Keratinocyte (primary cell): ENCODE measurements at regions not wholly inside any gene's neighbourhood (a gene's known extent, or its start where the extent isn't known, plus 50 kb on each side); places are given as distances from the start of the nearest gene placed in this dataset.

Experiments used
- DNase-seq: peaks from one replicate; pipeline ENCODE4 v3.0.0-alpha.2; 2011; ENCODE audit warnings: low read depth, missing footprints, low spot score
- FAIRE-seq: peaks from 2 replicates; lab custom pipeline; 2011; peaks lifted over from hg19 to GRCh38; lab: Jason Lieb, UNC
- H2AFZ ChIP-seq: 2 replicates; pipeline ENCODE4 v1.6.0; 2012; ENCODE audit warnings: low read length, control low read depth, inconsistent platforms; ENCODE audit not compliant: control insufficient read depth
- H3K27ac ChIP-seq: 2 replicates; pipeline ENCODE4 v1.5.1; 2011; ENCODE audit warnings: low read length; ENCODE audit not compliant: control insufficient read depth, insufficient read depth
- H3K27me3 ChIP-seq: 3 replicates; pipeline ENCODE4 v1.6.0; 2011; ENCODE audit warnings: low read length; ENCODE audit not compliant: control insufficient read depth, insufficient read depth; ENCODE audit errors: extremely low read depth
- H3K36me3 ChIP-seq, 2 experiments: 2 replicates in 1 of 2; 3 replicates in 1 of 2; pipeline ENCODE4 v1.5.1; 2011; ENCODE audit warnings: low read length in 2 of 2, mild to moderate bottlenecking in 1 of 2; ENCODE audit not compliant: control insufficient read depth in 2 of 2, insufficient read depth in 2 of 2; ENCODE audit errors: extremely low read depth in 1 of 2
- H3K4me1 ChIP-seq: 3 replicates; pipeline ENCODE4 v1.5.1; 2011; ENCODE audit warnings: low read length; ENCODE audit not compliant: control insufficient read depth, insufficient read depth; ENCODE audit errors: extremely low read depth
- H3K4me2 ChIP-seq: 3 replicates; pipeline ENCODE4 v1.6.0; 2011; ENCODE audit warnings: low read depth, low read length; ENCODE audit not compliant: control insufficient read depth, insufficient read depth; ENCODE audit errors: extremely low read depth
- H3K4me3 ChIP-seq, 3 experiments: fragments of 200-600 bp in 1 of 3; sonication (generic) in 1 of 3; 2 replicates in 2 of 3; 3 replicates in 1 of 3; pipeline ENCODE4 v1.5.1; 2011 to 2016; ENCODE audit warnings: low read length in 3 of 3, mild to moderate bottlenecking in 3 of 3, control low read depth in 2 of 3, inconsistent platforms in 1 of 3, low read depth in 1 of 3, mixed read lengths in 1 of 3, mixed run types in 1 of 3, moderate library complexity in 1 of 3; ENCODE audit not compliant: control insufficient read depth in 2 of 3, insufficient read depth in 2 of 3; ENCODE audit errors: extremely low read depth in 1 of 3
- H3K79me2 ChIP-seq: 2 replicates; pipeline ENCODE4 v1.6.0; 2012; ENCODE audit warnings: low read length; ENCODE audit not compliant: control insufficient read depth, insufficient read depth
- H3K9ac ChIP-seq: 3 replicates; pipeline ENCODE4 v1.6.0; 2011; ENCODE audit warnings: low read length; ENCODE audit not compliant: control insufficient read depth, insufficient read depth; ENCODE audit errors: extremely low read depth
- H3K9me1 ChIP-seq: 3 replicates; pipeline ENCODE4 v1.6.0; 2011; ENCODE audit warnings: low read length; ENCODE audit not compliant: control insufficient read depth, insufficient read depth; ENCODE audit errors: extremely low read depth
- H3K9me3 ChIP-seq: 2 replicates; pipeline ENCODE4 v1.5.1; 2012; ENCODE audit warnings: low read depth, low read length; ENCODE audit not compliant: control insufficient read depth
- H4K20me1 ChIP-seq: 3 replicates; pipeline ENCODE4 v1.6.0; 2011; ENCODE audit warnings: low read length; ENCODE audit not compliant: control insufficient read depth, insufficient read depth; ENCODE audit errors: extremely low read depth
- EZH2 ChIP-seq: IDR thresholded peaks from one replicate; pipeline ENCODE4 v1.6.1; 2012; ENCODE audit warnings: inconsistent platforms, mild to moderate bottlenecking, low read length, moderate library complexity
- dilution Hi-C: fragments of 300-500 bp; cut with MboI; formaldehyde crosslinking; loops from one replicate; pipeline ENCODE4 v1.7.0; 2020; ENCODE audit warnings: low sequenced_read_pairs; ENCODE audit not compliant: extremely low pct_ligation_motif_present
- TF ChIP-seq, protein P1 (sequence below), 3 experiments: IDR thresholded peaks in 1 of 3; conservative IDR thresholded peaks in 1 of 3; optimal IDR thresholded peaks in 1 of 3; 2 replicates in 2 of 3; 3 replicates in 1 of 3; pipeline versions ENCODE3 to v1.5.1; 2011; ENCODE audit warnings: low read length in 3 of 3, mild to moderate bottlenecking in 3 of 3, moderate library complexity in 2 of 3, control low read depth in 1 of 3, inconsistent platforms in 1 of 3; ENCODE audit not compliant: insufficient read depth in 2 of 3; ENCODE audit errors: extremely low read depth in 1 of 3

DNA sequence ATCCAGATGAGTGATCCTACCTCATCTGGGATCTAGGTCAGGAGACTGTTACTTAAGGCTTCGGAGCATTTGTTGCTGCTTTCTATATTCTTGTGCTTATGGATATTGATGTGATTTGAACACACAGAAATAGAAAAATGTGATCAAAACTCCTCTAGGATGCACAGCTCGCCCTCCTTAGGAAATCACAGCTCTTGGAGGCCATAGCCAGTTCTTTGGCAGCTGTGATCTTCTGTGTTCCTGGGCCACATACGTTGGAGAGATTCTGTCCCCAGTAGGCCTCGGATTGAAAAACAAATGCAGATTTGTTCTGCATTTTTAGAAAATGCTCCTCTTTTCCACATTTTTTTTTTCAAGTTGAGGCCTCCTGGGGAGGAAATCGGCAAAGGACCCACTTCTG is 437.4 kb upstream of the THBS1 start:
- Histone ChIP-seq H3K4me2 (no peak overlapping the region), H3K36me3 (no peaks in the 10 kb centered on the region), H3K27ac (no peak overlapping the region), H3K9me1 (no peaks in the 10 kb centered on the region), H3K79me2 (no peaks in the 10 kb centered on the region), H3K9me3 (no peaks in the 10 kb centered on the region), H4K20me1 (no peaks in the 10 kb centered on the region), H3K4me1 (peaks cover 9% of the 10 kb centered on the region), H3K27me3 (no peaks in the 10 kb centered on the region), H3K9ac (no peak overlapping the region), H2AFZ (no peak overlapping the region), H3K4me3 (no peak overlapping the region)
- TF ChIP-seq, protein P1, sequence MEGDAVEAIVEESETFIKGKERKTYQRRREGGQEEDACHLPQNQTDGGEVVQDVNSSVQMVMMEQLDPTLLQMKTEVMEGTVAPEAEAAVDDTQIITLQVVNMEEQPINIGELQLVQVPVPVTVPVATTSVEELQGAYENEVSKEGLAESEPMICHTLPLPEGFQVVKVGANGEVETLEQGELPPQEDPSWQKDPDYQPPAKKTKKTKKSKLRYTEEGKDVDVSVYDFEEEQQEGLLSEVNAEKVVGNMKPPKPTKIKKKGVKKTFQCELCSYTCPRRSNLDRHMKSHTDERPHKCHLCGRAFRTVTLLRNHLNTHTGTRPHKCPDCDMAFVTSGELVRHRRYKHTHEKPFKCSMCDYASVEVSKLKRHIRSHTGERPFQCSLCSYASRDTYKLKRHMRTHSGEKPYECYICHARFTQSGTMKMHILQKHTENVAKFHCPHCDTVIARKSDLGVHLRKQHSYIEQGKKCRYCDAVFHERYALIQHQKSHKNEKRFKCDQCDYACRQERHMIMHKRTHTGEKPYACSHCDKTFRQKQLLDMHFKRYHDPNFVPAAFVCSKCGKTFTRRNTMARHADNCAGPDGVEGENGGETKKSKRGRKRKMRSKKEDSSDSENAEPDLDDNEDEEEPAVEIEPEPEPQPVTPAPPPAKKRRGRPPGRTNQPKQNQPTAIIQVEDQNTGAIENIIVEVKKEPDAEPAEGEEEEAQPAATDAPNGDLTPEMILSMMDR (optimal IDR thresholded peaks at IDR 0.05 in 1 of 3, IDR thresholded peaks at IDR 0.05 in 1 of 3, conservative IDR thresholded peaks at IDR 0.05 in 1 of 3; ENCODE audit: extremely low read depth in 1 of 3, insufficient read depth in 2 of 3, low read length in 3 of 3) = no peak
- TF ChIP-seq EZH2 = no peak
- no peak for DNase-seq
- dilution Hi-C loops = no loop called here
- no peak for FAIRE-seq

- Histone ChIP-seq H3K9me1 (no peaks in the 10 kb centered on the region), H3K4me3 (no peak overlapping the region), H4K20me1 (no peaks in the 10 kb centered on the region), H2AFZ (no peak overlapping the region), H3K9me3 (no peaks in the 10 kb centered on the region), H3K27ac (no peak overlapping the region), H3K79me2 (no peaks in the 10 kb centered on the region), H3K36me3 (no peaks in the 10 kb centered on the region), H3K4me1 (peaks cover 9% of the 10 kb centered on the region), H3K27me3 (no peaks in the 10 kb centered on the region), H3K9ac (no peak overlapping the region), H3K4me2 (no peak overlapping the region)
- no peak for FAIRE-seq
- no peak for DNase-seq
- dilution Hi-C loops = no loop called here
- TF ChIP-seq, protein P1 (optimal IDR thresholded peaks at IDR 0.05 in 1 of 3, IDR thresholded peaks at IDR 0.05 in 1 of 3, conservative IDR thresholded peaks at IDR 0.05 in 1 of 3; ENCODE audit: extremely low read depth in 1 of 3, insufficient read depth in 2 of 3, low read length in 3 of 3) = no peak
Measured at GRCh38 chr15:39144051-39144450, 436.8 kb upstream of the THBS1 start.
